Choroid plexus epithelial cell (primary cell): ENCODE measurements at regions not wholly inside any gene's neighbourhood (a gene's known extent, or its start where the extent isn't known, plus 50 kb on each side); places are given as distances from the start of the nearest gene placed in this dataset.
"Not testable (repeated sequence)": the region's sequence is repeated elsewhere in the genome, so short reads cannot be mapped to it uniquely, and the experiment has no call there.

ENCODE experiments used
- DNase-seq: peaks from one replicate; pipeline ENCODE4 v3.0.0-alpha.2; 2010; ENCODE audit warnings: low read depth
- H3K4me3 ChIP-seq: 2 replicates; pipeline ENCODE4 v1.5.1; 2011; ENCODE audit warnings: low read depth, mild to moderate bottlenecking, control low read depth, low read length, moderate library complexity
- CTCF ChIP-seq: conservative IDR thresholded peaks from 2 replicates; pipeline ENCODE4 v1.5.1; 2011; ENCODE audit warnings: low read depth, mild to moderate bottlenecking, control low read depth, inconsistent platforms, low read length, moderate library complexity

GRCh38 chr13:81017513-81018152 is 676.7 kb upstream of the SPRY2 start:
- peak; percentile 61 for TF ChIP-seq CTCF

GRCh38 chr13:81012031-81012430 is 671.1 kb upstream of the SPRY2 start:
- no peak overlapping the region for H3K4me3 ChIP-seq
- peak; percentile 31 for TF ChIP-seq CTCF
- no peak for DNase-seq

More at GRCh38 chr13:81017513-81018152, 676.7 kb upstream of the SPRY2 start:
- DNase-seq: peak; percentile 76
- H3K4me3 ChIP-seq: no peak overlapping the region

- no peak for TF ChIP-seq CTCF
- peak; percentile 16 for DNase-seq
Observed at GRCh38 chr13:81001828-81002385, 661.0 kb upstream of the SPRY2 start.

GRCh38 chr13:80998603-80999002 is 657.7 kb upstream of the SPRY2 start:
- not testable (repeated sequence) for DNase-seq, H3K4me3 ChIP-seq

More at GRCh38 chr13:81001828-81002385, 661.0 kb upstream of the SPRY2 start:
- no peak overlapping the region for H3K4me3 ChIP-seq

- H3K4me3 ChIP-seq: no peak overlapping the region
- TF ChIP-seq CTCF: no peak
- DNase-seq: no peak
Observed at GRCh38 chr13:80989747-80990146, 648.8 kb upstream of the SPRY2 start.

- TF ChIP-seq CTCF: no peak
- DNase-seq: no peak
- no peak overlapping the region for H3K4me3 ChIP-seq
Observed at GRCh38 chr13:80989241-80989640, 648.3 kb upstream of the SPRY2 start.

GRCh38 chr13:80988391-80989151 is 647.6 kb upstream of the SPRY2 start:
- no peak for TF ChIP-seq CTCF
- no peak for DNase-seq
- H3K4me3 ChIP-seq: no peak overlapping the region
